Mesothelial cell of epicardium (in vitro differentiated cells): ENCODE measurements at regions not wholly inside any gene's neighbourhood (a gene's known extent, or its start where the extent isn't known, plus 50 kb on each side); places are given as distances from the start of the nearest gene placed in this dataset.

Source experiments
- DNase-seq, 2 experiments: peaks; one replicate each; pipeline ENCODE4 v3.0.0; 2021; ENCODE audit warnings: low spot score in 2 of 2; ENCODE audit not compliant: unreplicated experiment in 2 of 2
- H3K27ac Mint-ChIP-seq: 2 replicates; pipeline ENCODE4 v1.8.0; 2021; ENCODE audit warnings: mixed read lengths
- H3K27me3 Mint-ChIP-seq: 2 replicates; pipeline ENCODE4 v1.8.0; 2021; ENCODE audit warnings: low read depth, mixed read lengths
- H3K36me3 Mint-ChIP-seq: 2 replicates; pipeline ENCODE4 v1.8.0; 2021; ENCODE audit warnings: mixed read lengths
- H3K4me1 Mint-ChIP-seq: 2 replicates; pipeline ENCODE4 v1.8.0; 2021; ENCODE audit warnings: mixed read lengths
- H3K4me3 Mint-ChIP-seq: 2 replicates; pipeline ENCODE4 v1.8.0; 2021; ENCODE audit warnings: mild to moderate bottlenecking, moderate library complexity, mixed read lengths
- H3K9me3 Mint-ChIP-seq: 2 replicates; pipeline ENCODE4 v1.8.0; 2021; ENCODE audit warnings: mixed read lengths
- TF ChIP-seq, protein P1 (sequence below): fragments of 200-600 bp; sonication (generic); IDR thresholded peaks from one replicate; pipeline ENCODE4 v1.5.0; 2021; ENCODE audit warnings: antibody characterized with exemption; ENCODE audit not compliant: unreplicated experiment

DNA sequence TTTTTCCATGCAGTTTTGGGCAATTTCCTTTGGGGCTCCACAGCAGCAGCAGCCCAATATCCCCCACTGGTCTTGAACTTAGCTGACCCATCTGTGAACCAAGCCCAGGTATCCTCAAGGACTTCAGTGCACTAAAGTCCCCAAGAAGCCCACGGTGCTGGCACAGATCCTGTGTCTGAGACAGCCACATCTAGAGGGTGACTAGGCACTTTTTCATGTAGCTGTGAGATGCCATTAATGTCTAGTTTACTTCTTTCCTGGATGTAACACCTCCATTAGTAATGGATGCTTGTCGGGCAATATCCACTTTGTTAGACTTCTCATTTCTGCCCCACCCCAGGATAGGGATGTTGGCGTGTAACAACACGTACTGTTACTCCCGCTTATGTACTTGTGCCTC lies 117.9 kb downstream of the GPCPD1 start:
- Mint-ChIP-seq H3K4me1 (no peaks in the 10 kb centered on the region), H3K36me3 (no peaks in the 10 kb centered on the region), H3K27ac (no peak overlapping the region), H3K9me3 (no peaks in the 10 kb centered on the region), H3K27me3 (peaks cover 56% of the 10 kb centered on the region), H3K4me3 (no peak overlapping the region)
- TF ChIP-seq, protein P1, sequence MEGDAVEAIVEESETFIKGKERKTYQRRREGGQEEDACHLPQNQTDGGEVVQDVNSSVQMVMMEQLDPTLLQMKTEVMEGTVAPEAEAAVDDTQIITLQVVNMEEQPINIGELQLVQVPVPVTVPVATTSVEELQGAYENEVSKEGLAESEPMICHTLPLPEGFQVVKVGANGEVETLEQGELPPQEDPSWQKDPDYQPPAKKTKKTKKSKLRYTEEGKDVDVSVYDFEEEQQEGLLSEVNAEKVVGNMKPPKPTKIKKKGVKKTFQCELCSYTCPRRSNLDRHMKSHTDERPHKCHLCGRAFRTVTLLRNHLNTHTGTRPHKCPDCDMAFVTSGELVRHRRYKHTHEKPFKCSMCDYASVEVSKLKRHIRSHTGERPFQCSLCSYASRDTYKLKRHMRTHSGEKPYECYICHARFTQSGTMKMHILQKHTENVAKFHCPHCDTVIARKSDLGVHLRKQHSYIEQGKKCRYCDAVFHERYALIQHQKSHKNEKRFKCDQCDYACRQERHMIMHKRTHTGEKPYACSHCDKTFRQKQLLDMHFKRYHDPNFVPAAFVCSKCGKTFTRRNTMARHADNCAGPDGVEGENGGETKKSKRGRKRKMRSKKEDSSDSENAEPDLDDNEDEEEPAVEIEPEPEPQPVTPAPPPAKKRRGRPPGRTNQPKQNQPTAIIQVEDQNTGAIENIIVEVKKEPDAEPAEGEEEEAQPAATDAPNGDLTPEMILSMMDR = no peak
- no peak for DNase-seq

DNA sequence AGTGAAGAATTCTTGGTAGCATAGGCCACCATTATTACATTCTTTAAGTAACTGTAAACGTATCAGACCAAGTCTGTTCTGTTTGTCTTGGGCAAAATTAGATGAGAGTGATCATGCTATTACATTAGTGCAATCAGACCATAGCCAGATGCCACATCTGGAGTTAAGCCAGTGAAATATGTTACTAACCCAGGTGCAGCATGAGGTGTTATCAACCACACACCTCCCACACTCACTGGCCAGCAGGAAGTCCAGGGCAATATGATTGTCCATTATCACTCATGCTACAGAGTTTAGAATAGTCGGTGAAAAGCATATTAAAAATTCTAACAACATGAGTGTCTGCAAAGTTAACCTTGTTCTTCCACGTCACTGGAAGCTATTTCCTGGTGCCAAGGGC lies 119.4 kb downstream of the GPCPD1 start:
- Mint-ChIP-seq H3K4me1 (no peaks in the 10 kb centered on the region), H3K27ac (no peak overlapping the region), H3K36me3 (no peaks in the 10 kb centered on the region), H3K9me3 (no peaks in the 10 kb centered on the region), H3K27me3 (peaks cover 65% of the 10 kb centered on the region), H3K4me3 (no peak overlapping the region)
- DNase-seq = no peak
- TF ChIP-seq, protein P1 = no peak

DNA sequence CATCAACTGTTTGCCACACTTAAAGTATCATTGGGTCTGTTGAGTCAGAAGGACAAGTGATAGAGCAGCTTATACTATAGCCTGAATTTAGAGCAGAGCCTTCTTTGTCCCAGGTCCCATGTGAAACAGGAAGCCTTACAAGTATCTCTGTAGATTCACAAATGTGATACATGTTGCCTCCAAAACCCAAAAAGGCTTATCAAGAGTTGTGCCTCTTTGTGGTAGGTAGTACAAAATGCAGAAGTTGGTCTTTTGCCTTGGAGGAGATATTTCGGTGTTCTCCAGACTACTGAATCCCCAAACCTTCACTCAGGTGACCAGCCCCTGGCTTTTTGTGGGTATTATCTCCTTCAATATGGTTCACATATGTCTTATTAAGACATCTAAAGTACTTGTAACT lies 121.2 kb downstream of the GPCPD1 start:
- TF ChIP-seq, protein P1 = no peak
- H3K4me3 Mint-ChIP-seq = no peak overlapping the region
- H3K27me3 Mint-ChIP-seq = peaks cover 68% of the 10 kb centered on the region
- H3K4me1 Mint-ChIP-seq = no peaks in the 10 kb centered on the region
- no peak for DNase-seq
- no peak overlapping the region for H3K27ac Mint-ChIP-seq
- no peaks in the 10 kb centered on the region for H3K36me3 Mint-ChIP-seq
- H3K9me3 Mint-ChIP-seq = no peaks in the 10 kb centered on the region

DNA sequence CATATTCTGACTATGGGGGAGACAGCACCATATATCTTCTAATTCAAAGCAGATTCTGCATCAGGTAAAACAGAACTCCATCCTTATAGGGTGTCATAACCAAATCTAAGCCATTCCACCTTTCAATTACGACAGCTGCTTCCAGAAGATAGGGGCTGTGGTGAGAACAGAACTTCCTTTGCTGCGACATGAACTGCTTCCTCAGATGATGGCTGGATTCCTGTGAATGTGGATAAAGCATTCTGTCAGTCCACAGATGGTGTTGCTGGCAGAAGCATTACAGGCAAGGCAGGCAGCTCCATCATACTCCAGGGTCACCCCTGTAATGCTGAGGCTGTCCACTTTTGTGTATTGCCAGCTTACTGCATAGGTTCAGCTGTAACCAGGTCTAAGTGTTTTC lies 122.0 kb downstream of the GPCPD1 start:
- Mint-ChIP-seq H3K27ac (no peak overlapping the region), H3K27me3 (peaks cover 68% of the 10 kb centered on the region), H3K4me3 (no peak overlapping the region), H3K4me1 (no peaks in the 10 kb centered on the region), H3K36me3 (no peaks in the 10 kb centered on the region), H3K9me3 (no peaks in the 10 kb centered on the region)
- DNase-seq = no peak
- TF ChIP-seq, protein P1 = no peak

DNA sequence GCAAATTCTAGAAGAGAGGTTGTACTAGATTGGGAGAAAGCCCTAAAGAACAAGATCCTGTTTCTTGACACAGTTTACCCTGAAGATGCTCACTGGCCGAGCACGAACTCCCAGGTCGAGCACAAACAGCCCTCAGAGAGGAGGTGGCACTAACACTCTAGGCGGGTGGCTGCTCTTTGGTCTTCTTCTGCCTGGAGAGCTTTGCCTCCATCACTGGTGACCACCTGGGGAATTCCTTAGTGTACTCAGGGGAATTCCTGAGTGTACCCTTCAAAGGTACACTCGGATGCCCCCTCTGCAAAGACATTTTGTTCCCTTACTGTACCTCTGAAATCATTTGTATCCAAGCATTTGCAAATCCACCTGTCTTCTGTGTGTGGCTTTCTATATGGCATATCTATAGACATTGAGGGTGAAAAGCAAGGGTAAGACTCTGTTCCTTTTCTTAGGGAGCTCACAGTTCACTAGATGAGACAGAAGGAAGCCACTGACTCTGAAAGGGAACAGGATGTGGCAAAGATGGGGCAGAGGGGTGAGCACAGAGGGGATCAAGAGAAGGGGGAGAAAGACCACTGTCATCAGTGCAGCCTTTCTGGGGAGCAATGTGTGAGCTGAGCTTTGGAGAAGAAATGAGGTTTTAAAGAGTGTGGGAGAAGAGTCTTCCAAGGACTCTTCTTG lies 124.3 kb downstream of the GPCPD1 start:
- TF ChIP-seq, protein P1 = no peak
- no peaks in the 10 kb centered on the region for H3K36me3 Mint-ChIP-seq
- H3K27me3 Mint-ChIP-seq = peaks cover 65% of the 10 kb centered on the region
- no peak overlapping the region for H3K4me3 Mint-ChIP-seq
- no peak overlapping the region for H3K27ac Mint-ChIP-seq
- H3K4me1 Mint-ChIP-seq = peaks cover 2% of the 10 kb centered on the region
- DNase-seq = no peak
- no peaks in the 10 kb centered on the region for H3K9me3 Mint-ChIP-seq

DNA sequence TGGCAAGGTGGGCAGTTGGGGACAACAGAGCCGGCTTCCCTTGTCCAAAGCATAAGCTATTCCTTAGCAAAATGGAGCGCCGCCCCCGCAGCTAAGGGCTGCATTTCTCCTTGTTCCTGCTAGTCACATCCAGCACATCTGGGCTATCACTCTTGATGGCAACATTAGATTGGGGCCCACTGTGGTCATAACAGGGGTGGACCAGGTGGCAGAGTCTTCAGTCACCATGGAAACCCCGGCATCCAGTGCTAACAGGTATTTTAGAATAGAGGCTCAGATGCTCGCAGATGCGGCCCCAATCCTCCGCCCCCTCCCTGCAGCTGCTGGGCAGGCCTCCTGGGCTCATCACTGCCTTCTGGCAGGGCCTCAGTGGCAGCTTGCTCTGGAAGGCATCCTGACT lies 125.9 kb downstream of the GPCPD1 start:
- H3K27ac Mint-ChIP-seq = no peak overlapping the region
- no peak overlapping the region for H3K4me3 Mint-ChIP-seq
- H3K4me1 Mint-ChIP-seq = peaks cover 2% of the 10 kb centered on the region
- no peaks in the 10 kb centered on the region for H3K9me3 Mint-ChIP-seq
- DNase-seq = no peak
- TF ChIP-seq, protein P1 = no peak
- H3K27me3 Mint-ChIP-seq = peaks cover 62% of the 10 kb centered on the region
- H3K36me3 Mint-ChIP-seq = no peaks in the 10 kb centered on the region
